Neural progenitor cell (in vitro differentiated cells): ENCODE measurements at regions not wholly inside any gene's neighbourhood (a gene's known extent, or its start where the extent isn't known, plus 50 kb on each side); places are given as distances from the start of the nearest gene placed in this dataset.

Experiments
- DNase-seq: peaks from one replicate; pipeline ENCODE4 v3.0.0-alpha.2; 2016; ENCODE audit warnings: low spot score
- H2AFZ ChIP-seq: fragments of 200-600 bp; sonication (generic); replicated peaks from 2 replicates; pipeline ENCODE4 v1.6.1; 2016; ENCODE audit warnings: antibody characterized with exemption
- H3F3A ChIP-seq: fragments of 200-600 bp; sonication (generic); 2 replicates; pipeline ENCODE4 v1.6.1; 2016; ENCODE audit warnings: antibody characterized with exemption, low read depth
- H3K27ac ChIP-seq: fragments of 200-600 bp; sonication (generic); 2 replicates; pipeline ENCODE4 v1.5.1; 2016; ENCODE audit warnings: mild to moderate bottlenecking
- H3K27me3 ChIP-seq: fragments of 200-600 bp; sonication (generic); 2 replicates; pipeline ENCODE4 v1.6.1; 2016; ENCODE audit warnings: mild to moderate bottlenecking, moderate library complexity
- H3K36me3 ChIP-seq: fragments of 200-600 bp; sonication (generic); 2 replicates; pipeline ENCODE4 v1.5.1; 2016
- H3K4me1 ChIP-seq: fragments of 200-600 bp; sonication (generic); 2 replicates; pipeline ENCODE4 v1.6.1; 2016; ENCODE audit warnings: mixed run types
- H3K4me2 ChIP-seq: fragments of 200-600 bp; sonication (generic); 2 replicates; pipeline ENCODE4 v1.6.1; 2016
- H3K4me3 ChIP-seq: fragments of 200-600 bp; sonication (generic); 2 replicates; pipeline ENCODE4 v1.5.1; 2016
- H3K79me2 ChIP-seq: fragments of 200-600 bp; sonication (generic); 2 replicates; pipeline ENCODE4 v1.6.1; 2016; ENCODE audit warnings: low read depth
- H3K9ac ChIP-seq: fragments of 200-600 bp; sonication (generic); 2 replicates; pipeline ENCODE4 v1.6.1; 2016
- H3K9me3 ChIP-seq: fragments of 200-600 bp; sonication (generic); 2 replicates; pipeline ENCODE4 v1.5.1; 2016; ENCODE audit warnings: low read depth
- H4K20me1 ChIP-seq: fragments of 200-600 bp; sonication (generic); 2 replicates; pipeline ENCODE4 v1.6.1; 2016; ENCODE audit warnings: low read depth
- H3K27ac Mint-ChIP-seq: 3 replicates; pipeline ENCODE4 v1.8.0; 2021; ENCODE audit warnings: mixed read lengths
- H3K27me3 Mint-ChIP-seq: 2 replicates; pipeline ENCODE4 v1.8.0; 2022; ENCODE audit warnings: low read depth, mild to moderate bottlenecking, inconsistent platforms, moderate library complexity, mixed read lengths; ENCODE audit not compliant: insufficient read depth
- H3K36me3 Mint-ChIP-seq: 3 replicates; pipeline ENCODE4 v1.8.0; 2021; ENCODE audit warnings: mixed read lengths
- H3K4me1 Mint-ChIP-seq: 3 replicates; pipeline ENCODE4 v1.8.0; 2021; ENCODE audit warnings: mixed read lengths
- H3K4me3 Mint-ChIP-seq: 3 replicates; pipeline ENCODE4 v1.8.0; 2021; ENCODE audit warnings: mild to moderate bottlenecking, moderate library complexity, mixed read lengths
- H3K9me3 Mint-ChIP-seq: 3 replicates; pipeline ENCODE4 v1.8.0; 2020; ENCODE audit warnings: mixed read lengths
- CTCF ChIP-seq: fragments of 200-600 bp; sonication (generic); IDR thresholded peaks from 2 replicates; pipeline ENCODE4 v1.5.1; 2017; ENCODE audit warnings: antibody characterized with exemption, mild to moderate bottlenecking
- EZH2 ChIP-seq: fragments of 200-600 bp; sonication (generic); IDR thresholded peaks from 2 replicates; pipeline ENCODE4 v1.6.1; 2017; ENCODE audit warnings: antibody characterized with exemption, mild to moderate bottlenecking, moderate library complexity
- EZH2phosphoT487 ChIP-seq: fragments of 200-600 bp; sonication (generic); IDR thresholded peaks from 2 replicates; pipeline ENCODE4 v1.6.1; 2017; ENCODE audit warnings: antibody characterized with exemption

DNA sequence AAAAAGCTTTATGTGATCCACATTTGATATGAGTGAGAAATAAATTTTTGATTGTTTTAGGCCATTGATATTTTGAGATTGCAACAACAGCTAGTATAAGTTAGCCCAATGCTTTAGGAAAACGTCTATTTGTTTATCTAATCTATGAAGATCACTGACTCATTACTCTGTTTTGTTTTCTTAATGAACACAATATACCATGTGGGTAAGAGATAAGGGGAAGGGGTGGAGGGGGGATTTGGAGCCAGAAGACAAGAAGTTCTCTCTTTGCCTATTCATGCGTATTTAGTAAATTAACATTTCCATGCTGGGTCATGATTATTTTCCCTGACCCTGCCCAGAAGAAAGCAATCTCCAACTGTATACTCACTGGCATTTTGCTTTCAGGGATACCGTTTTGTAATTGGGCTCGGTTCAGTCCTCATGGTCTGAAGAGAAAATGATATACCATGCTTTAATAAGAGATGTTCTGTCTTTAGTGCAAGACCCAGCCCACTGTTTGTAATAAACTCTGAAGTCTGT lies 359.5 kb upstream of the NPSR1 start:
- Histone ChIP-seq H3K9ac (no peak overlapping the region), H4K20me1 (no peaks in the 10 kb centered on the region), H3F3A (no peaks in the 10 kb centered on the region), H3K4me3 (no peak overlapping the region), H2AFZ (no peak overlapping the region), H3K27ac (no peak overlapping the region), H3K36me3 (no peaks in the 10 kb centered on the region), H3K79me2 (no peaks in the 10 kb centered on the region), H3K4me2 (no peak overlapping the region), H3K9me3 (no peaks in the 10 kb centered on the region), H3K27me3 (no peaks in the 10 kb centered on the region), H3K4me1 (peaks cover 12% of the 10 kb centered on the region)
- no peak for DNase-seq
- Mint-ChIP-seq H3K27ac (no peak overlapping the region), H3K4me1 (peaks cover 20% of the 10 kb centered on the region), H3K36me3 (no peaks in the 10 kb centered on the region), H3K27me3 (no peaks in the 10 kb centered on the region), H3K4me3 (no peak overlapping the region), H3K9me3 (no peaks in the 10 kb centered on the region)
- no peak for TF ChIP-seq EZH2
- TF ChIP-seq CTCF: no peak
- TF ChIP-seq EZH2phosphoT487: no peak

DNA sequence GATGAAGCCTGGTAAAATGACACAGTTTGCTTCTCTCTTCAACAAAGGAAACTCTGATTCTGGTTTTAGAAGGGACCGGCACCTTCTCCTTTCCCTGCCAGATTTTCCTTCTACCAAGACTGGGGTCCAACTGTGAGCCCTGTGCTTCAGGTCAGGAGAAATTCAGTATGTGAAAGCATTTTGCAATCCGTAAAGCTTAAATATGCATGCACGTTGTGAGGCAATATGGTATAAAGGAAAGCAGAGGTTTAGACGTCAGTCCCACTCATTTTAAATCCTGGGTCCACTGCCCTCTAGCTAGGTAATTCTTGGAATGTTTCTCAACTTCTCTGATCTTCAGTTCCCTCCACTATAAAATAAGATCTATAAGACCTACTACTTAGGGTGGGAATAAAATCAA lies 359.0 kb upstream of the NPSR1 start:
- no peaks in the 10 kb centered on the region for H3K79me2 ChIP-seq
- TF ChIP-seq EZH2phosphoT487: no peak
- TF ChIP-seq CTCF: no peak
- no peak for TF ChIP-seq EZH2
- H3K9ac ChIP-seq: no peak overlapping the region
- H3K4me3 ChIP-seq: no peak overlapping the region
- H3K4me1 ChIP-seq: peaks cover 12% of the 10 kb centered on the region
- H3K36me3 ChIP-seq: no peaks in the 10 kb centered on the region
- no peaks in the 10 kb centered on the region for H3K36me3 Mint-ChIP-seq
- no peak for DNase-seq
- no peak overlapping the region for H2AFZ ChIP-seq
- H3K4me2 ChIP-seq: no peak overlapping the region
- H3K9me3 ChIP-seq: no peaks in the 10 kb centered on the region
- H3K27ac ChIP-seq: no peak overlapping the region
- H3K27me3 ChIP-seq: no peaks in the 10 kb centered on the region
- no peak overlapping the region for H3K27ac Mint-ChIP-seq
- no peak overlapping the region for H3K4me3 Mint-ChIP-seq
- H3K4me1 Mint-ChIP-seq: peaks cover 20% of the 10 kb centered on the region
- no peaks in the 10 kb centered on the region for H3F3A ChIP-seq
- no peaks in the 10 kb centered on the region for H4K20me1 ChIP-seq
- no peaks in the 10 kb centered on the region for H3K9me3 Mint-ChIP-seq
- H3K27me3 Mint-ChIP-seq: no peaks in the 10 kb centered on the region

GRCh38 chr7:34307540-34307939 lies 350.5 kb upstream of the NPSR1 start:
- Histone ChIP-seq H3F3A (no peaks in the 10 kb centered on the region), H3K79me2 (no peaks in the 10 kb centered on the region), H2AFZ (no peak overlapping the region), H3K9ac (no peak overlapping the region), H3K4me2 (no peak overlapping the region), H3K27me3 (no peaks in the 10 kb centered on the region), H3K27ac (no peak overlapping the region), H3K9me3 (peaks cover 8% of the 10 kb centered on the region), H4K20me1 (no peaks in the 10 kb centered on the region), H3K4me3 (no peak overlapping the region), H3K36me3 (peaks cover under 1% of the 10 kb centered on the region), H3K4me1 (no peaks in the 10 kb centered on the region)
- Mint-ChIP-seq H3K9me3 (peaks cover 8% of the 10 kb centered on the region), H3K36me3 (no peaks in the 10 kb centered on the region), H3K27me3 (peaks cover 2% of the 10 kb centered on the region), H3K4me3 (no peak overlapping the region), H3K4me1 (no peaks in the 10 kb centered on the region), H3K27ac (no peak overlapping the region)
- no peak for TF ChIP-seq CTCF
- no peak for TF ChIP-seq EZH2phosphoT487
- TF ChIP-seq EZH2: no peak
- DNase-seq: no peak
